ENCODE measurements at regions not wholly inside any gene's neighbourhood (a gene's known extent, or its start where the extent isn't known, plus 50 kb on each side); places are given as distances from the start of the nearest gene placed in this dataset.
A peak's percentile ranks its signal among the peaks of the same experiment; 100 is the strongest.

GRCh38 chr14:58746261-58746660 is 108.5 kb downstream of the DACT1 start:
- H3K27ac ChIP-seq (ENCODE audit: low read depth, low read length) = no peak overlapping the region; the same call in 1 of the 2 replicates
- DNase-seq (ENCODE audit: low read depth, low spot score) (peak; percentile 69), ATAC-seq (peak; percentile 79)
- no peaks in the 10 kb centered on the region for H3K36me3 ChIP-seq (ENCODE audit: control insufficient read depth in 1 of 2, insufficient read depth in 2 of 2, low read length in 2 of 2)
- H3K9ac ChIP-seq (ENCODE audit: low read length) = no peak overlapping the region
- POLR2A ChIA-PET = no interaction called here
- CTCF ChIA-PET = no interaction called here
- no peaks in the 10 kb centered on the region for H4K20me1 ChIP-seq (ENCODE audit: insufficient read depth)
- H3K4me1 ChIP-seq (ENCODE audit: control insufficient read depth in 1 of 2, insufficient read depth in 2 of 2, low read length in 2 of 2) = peaks cover 24 to 43% of the 10 kb centered on the region in 2 experiments
- BruUV-seq (replicated peaks) = no TSS peak
- peak overlapping the region; percentile 56 for H3K4me2 ChIP-seq (ENCODE audit: low read length)
- intact Hi-C loops (cut with micrococcal nuclease) = no loop called here
- H2AFZ ChIP-seq (ENCODE audit: low read depth, low read length, poor library complexity, severe bottlenecking) = no peak overlapping the region
- H3K9me3 ChIP-seq (ENCODE audit: control insufficient read depth in 1 of 2, insufficient read depth in 1 of 2, low read depth in 1 of 2, low read length in 2 of 2) = no peaks in the 10 kb centered on the region
- no peaks in the 10 kb centered on the region for H3K79me2 ChIP-seq (ENCODE audit: insufficient read depth, low read length)
- RAD21 ChIA-PET (ENCODE audit: low non-redundant PET in 1 of 2, low total read pairs in 2 of 2, uncharacterized antibody in 2 of 2, unreplicated experiment in 2 of 2) = no interaction called here
- H3K27me3 ChIP-seq (ENCODE audit: insufficient read depth, low read length) = no peaks in the 10 kb centered on the region
- no peaks in the 10 kb centered on the region for H3K9me2 ChIP-seq (ENCODE audit: insufficient read depth)
- H3K4me3 ChIP-seq (replicated peaks in 1 of 2; ENCODE audit: low read depth in 1 of 2, low read length in 2 of 2) = no peak overlapping the region
- TF ChIP-seq EZH2phosphoT487 (IDR thresholded peaks at IDR 0.05; ENCODE audit: borderline replicate concordance) = no peak
- TF ChIP-seq ATF3 (IDR thresholded peaks at IDR 0.05) = no peak
- no peak for TF ChIP-seq POLR2AphosphoS5 (IDR thresholded peaks at IDR 0.05; ENCODE audit: low read depth, low read length)
- no peak for TF ChIP-seq REST (IDR thresholded peaks at IDR 0.05; ENCODE audit: low read depth)
- no peak for TF ChIP-seq ZFX (IDR thresholded peaks at IDR 0.05)
- TF ChIP-seq SIN3A (IDR thresholded peaks at IDR 0.05; ENCODE audit: low read depth) = peak; percentile 52; the same call in 1 of the 2 replicates
- TF ChIP-seq CBX3 (IDR thresholded peaks at IDR 0.05; ENCODE audit: low read depth) = peak; percentile 72
- peak; percentile 49; the same call in 1 of the 2 replicates for TF ChIP-seq SP1 (IDR thresholded peaks at IDR 0.05; ENCODE audit: low read depth)
- TF ChIP-seq EGR1 (IDR thresholded peaks at IDR 0.05; ENCODE audit: low read depth) = no peak
- no peak for TF ChIP-seq TCF7L2 (IDR thresholded peaks at IDR 0.05; ENCODE audit: borderline replicate concordance, extremely low read depth, insufficient read depth, insufficient read length)
- TF ChIP-seq CTCF (IDR thresholded peaks at IDR 0.05 in 2 of 3, conservative IDR thresholded peaks at IDR 0.05 in 1 of 3; ENCODE audit: borderline replicate concordance in 1 of 3, insufficient read depth in 1 of 3, low read depth in 2 of 3, low read length in 2 of 3) = no peak
- TF ChIP-seq ZNF274 (IDR thresholded peaks at IDR 0.05; ENCODE audit: low read depth, low read length) = no peak
- no peak for TF ChIP-seq POLR2A (IDR thresholded peaks at IDR 0.05; ENCODE audit: borderline replicate concordance, extremely low read depth, insufficient read depth, insufficient read length)
- TF ChIP-seq JUND (IDR thresholded peaks at IDR 0.05) = peak; percentile 66
- no peak for TF ChIP-seq MAX (IDR thresholded peaks at IDR 0.05)
- TF ChIP-seq ELF1 (IDR thresholded peaks at IDR 0.05; ENCODE audit: borderline replicate concordance, low read depth) = no peak
- TF ChIP-seq SRF (IDR thresholded peaks at IDR 0.05; ENCODE audit: low read depth) = 0 out of 2 replicates have a peak, but pooled peaks have one; percentile 15
- no peak for TF ChIP-seq ZBTB33 (IDR thresholded peaks at IDR 0.05; ENCODE audit: extremely low read depth, insufficient replicate concordance, low read length)
- TF ChIP-seq YY1 (IDR thresholded peaks at IDR 0.05; ENCODE audit: extremely low read depth, insufficient replicate concordance, low read depth, low read length) = no peak
- TF ChIP-seq RAD21 (IDR thresholded peaks at IDR 0.05; ENCODE audit: low read depth) = no peak
- no peak for TF ChIP-seq EZH2 (IDR thresholded peaks at IDR 0.05)
- peak; percentile 68 for TF ChIP-seq CEBPB (IDR thresholded peaks at IDR 0.05; ENCODE audit: low read depth)
